Fibroblast of the aortic adventitia (primary cell): ENCODE measurements at regions not wholly inside any gene's neighbourhood (a gene's known extent, or its start where the extent isn't known, plus 50 kb on each side); places are given as distances from the start of the nearest gene placed in this dataset.
A peak's percentile ranks its signal among the peaks of the same experiment; 100 is the strongest.

Experiments
- DNase-seq: peaks from one replicate; pipeline ENCODE4 v3.0.0-alpha.2; 2010; ENCODE audit warnings: low read depth
- H3K4me3 ChIP-seq: 2 replicates; pipeline ENCODE4 v1.5.1; 2011; ENCODE audit warnings: low read depth, mild to moderate bottlenecking, control low read depth, low read length, moderate library complexity
- TF ChIP-seq, protein P1 (sequence below): IDR thresholded peaks from 2 replicates; pipeline ENCODE4 v1.5.1; 2011; ENCODE audit warnings: mild to moderate bottlenecking, low read length, control low read depth, inconsistent platforms; ENCODE audit not compliant: insufficient read depth

DNA sequence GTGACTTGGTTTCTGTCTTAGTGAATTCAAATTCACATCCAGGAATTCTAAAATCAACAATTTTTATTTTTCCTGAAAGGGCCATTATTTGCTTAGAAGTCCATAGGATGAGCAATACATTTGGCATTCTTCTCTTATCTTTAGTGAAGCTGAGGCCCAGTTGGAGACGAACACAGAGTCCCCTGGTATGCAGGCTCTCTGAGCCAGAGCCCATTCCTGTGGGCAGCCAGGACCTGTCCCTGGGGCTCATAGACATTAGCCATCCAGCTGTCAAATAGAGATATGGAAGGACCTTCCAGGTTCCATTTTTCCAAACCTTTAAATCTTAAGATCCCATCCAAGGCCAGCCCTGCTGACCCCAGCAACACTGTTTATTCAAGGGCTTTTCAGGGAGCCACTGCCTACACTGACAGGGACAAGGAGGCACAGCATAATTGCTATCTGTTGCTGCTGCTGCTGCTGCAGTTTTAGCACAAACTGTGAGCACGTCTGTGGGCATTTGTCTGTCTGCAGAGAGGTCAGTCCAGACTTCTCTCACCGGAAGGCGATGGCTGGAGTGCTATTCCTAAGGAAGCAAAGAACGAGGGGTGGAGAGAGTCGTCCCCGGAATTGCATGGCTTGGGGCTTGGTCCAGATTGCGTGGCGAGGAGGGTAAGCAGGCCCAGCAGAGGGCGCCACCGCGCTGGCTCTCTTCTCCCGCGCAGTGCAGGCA lies 639.0 kb downstream of the CCDC171 start:
- TF ChIP-seq, protein P1, sequence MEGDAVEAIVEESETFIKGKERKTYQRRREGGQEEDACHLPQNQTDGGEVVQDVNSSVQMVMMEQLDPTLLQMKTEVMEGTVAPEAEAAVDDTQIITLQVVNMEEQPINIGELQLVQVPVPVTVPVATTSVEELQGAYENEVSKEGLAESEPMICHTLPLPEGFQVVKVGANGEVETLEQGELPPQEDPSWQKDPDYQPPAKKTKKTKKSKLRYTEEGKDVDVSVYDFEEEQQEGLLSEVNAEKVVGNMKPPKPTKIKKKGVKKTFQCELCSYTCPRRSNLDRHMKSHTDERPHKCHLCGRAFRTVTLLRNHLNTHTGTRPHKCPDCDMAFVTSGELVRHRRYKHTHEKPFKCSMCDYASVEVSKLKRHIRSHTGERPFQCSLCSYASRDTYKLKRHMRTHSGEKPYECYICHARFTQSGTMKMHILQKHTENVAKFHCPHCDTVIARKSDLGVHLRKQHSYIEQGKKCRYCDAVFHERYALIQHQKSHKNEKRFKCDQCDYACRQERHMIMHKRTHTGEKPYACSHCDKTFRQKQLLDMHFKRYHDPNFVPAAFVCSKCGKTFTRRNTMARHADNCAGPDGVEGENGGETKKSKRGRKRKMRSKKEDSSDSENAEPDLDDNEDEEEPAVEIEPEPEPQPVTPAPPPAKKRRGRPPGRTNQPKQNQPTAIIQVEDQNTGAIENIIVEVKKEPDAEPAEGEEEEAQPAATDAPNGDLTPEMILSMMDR, result peak; percentile 92
- peak; percentile 96 for DNase-seq
- no peak overlapping the region for H3K4me3 ChIP-seq

DNA sequence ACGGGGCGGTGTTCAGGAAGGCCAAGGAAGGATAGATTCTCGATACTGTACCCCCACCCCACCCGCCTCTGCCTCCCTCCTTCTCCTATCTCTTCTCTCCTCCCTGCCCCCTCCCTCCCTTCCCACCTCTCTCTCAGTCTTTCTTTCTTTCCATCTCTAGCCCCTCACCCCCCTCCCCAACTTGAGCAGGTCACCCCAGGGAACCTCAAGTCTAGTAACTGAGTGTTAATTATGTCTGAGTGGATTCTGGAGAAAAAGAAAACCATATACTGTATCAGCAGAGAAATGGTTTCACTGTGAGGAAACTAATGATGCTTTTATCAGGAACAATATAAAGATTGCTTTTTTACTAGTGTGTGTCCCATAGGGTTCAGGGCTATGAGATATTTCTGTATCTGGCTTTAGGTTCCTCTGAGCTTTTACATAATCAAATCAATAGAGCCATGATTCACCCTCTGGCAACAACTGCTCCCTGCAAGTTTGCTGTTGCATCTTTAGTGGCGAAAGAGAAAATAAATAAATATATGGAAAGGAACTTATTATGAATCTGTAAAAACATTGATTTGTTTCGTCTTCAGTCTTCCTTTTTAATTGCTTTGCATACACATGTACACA lies 639.7 kb downstream of the CCDC171 start:
- H3K4me3 ChIP-seq, result peak overlapping the region; percentile 5
- peak; percentile 77 for DNase-seq
- TF ChIP-seq, protein P1, result no peak

DNA sequence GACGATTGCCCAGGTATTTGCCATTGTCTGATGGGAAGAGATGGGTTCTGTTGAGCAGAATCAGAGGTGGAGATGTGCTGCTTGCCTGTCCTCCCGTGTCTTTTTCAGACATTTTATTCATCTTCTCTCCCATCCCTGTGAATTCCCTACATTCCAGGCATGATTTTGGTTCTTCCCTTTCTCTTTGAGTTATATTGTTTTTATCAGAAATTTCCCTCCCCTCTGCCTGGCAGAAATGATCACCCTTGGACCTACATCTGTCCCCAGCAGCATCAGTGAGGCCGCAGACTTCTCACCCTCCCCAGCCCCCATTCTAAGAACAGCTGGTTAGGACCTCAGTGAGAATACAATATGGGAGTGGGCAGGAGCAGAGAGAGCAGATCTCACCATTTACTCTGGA lies 640.2 kb downstream of the CCDC171 start:
- DNase-seq, result no peak
- TF ChIP-seq, protein P1, result no peak

DNA sequence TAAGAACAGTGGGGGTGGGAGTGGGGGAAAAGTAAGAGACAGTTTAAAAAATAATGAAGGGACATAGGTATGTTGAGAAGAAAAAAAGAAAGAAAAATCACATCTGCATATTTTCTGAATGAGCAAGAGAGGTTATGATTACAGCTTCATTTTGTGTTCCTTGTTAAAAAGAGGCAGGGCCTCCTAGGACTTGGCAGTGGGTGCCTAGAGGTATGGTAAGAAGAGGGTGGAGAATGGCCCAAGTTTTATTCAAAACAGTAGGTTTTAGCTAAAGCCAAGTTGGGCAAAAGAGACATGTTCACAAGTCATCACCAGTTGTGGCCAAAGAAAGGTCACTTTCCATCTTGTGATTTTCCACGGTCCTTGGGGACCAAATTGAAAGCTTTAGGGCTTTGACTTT lies 643.4 kb downstream of the CCDC171 start:
- peak; percentile 55 for DNase-seq
- H3K4me3 ChIP-seq, result no peak overlapping the region
- TF ChIP-seq, protein P1, result no peak

More for the DNA sequence above, 640.2 kb downstream of the CCDC171 start:
- H3K4me3 ChIP-seq, result no peak overlapping the region

DNA sequence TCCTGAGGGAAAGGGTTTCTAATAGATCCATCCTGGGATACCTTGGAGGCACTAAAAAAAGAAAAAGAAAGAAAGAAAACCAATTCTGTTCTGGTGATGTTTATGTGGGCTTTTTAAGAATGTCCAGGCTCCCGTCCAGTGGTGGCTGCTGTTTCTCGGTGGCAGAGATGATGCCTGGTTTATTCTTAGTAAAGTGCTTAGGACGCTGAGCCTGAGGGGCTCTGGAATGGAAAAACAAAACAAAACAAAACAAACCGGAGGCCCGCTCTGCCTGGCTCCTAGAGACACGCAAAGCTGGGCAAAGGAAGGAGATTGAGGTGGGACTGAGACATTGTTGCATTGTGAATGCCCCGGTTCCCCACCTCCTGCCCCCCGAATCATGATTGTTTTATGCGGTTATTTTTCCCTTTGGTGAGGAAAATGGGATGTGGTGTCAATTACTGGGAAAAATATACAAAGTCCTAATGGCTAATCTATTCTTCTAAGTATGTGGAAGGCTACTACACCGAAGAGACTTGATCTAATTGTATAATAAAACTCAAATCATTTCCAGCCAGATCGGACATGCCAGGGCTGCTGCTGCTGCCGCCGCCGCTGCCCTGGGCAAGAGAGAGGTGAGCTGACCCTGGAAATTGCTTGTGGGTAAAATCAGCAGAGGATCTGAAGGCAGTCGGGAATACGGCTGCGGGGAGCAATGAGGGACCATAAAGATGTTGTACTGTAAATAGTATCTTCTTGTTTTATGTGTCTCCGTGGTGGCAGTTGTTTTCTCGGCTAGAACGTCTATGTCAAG lies 644.9 kb downstream of the CCDC171 start:
- H3K4me3 ChIP-seq, result no peak overlapping the region
- no peak for DNase-seq
- TF ChIP-seq, protein P1, result no peak

DNA sequence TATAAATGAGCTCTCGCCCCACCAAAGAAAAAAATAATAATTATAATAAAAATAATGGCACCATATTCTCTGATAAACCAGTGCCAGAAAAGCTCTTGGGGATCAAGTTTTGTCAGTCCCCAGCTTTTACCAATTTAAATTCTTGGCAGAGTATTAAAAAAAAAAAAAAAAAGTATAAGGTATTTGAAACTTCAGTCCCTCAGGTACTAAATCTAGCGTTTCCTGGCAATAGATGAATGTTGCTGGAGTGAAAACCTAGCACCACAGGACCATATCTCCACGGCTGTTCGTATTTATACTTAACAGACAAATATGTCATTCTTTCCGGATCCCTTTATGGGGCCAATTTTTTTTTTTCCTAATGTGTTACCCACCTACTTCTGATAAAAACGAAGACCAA lies 646.2 kb downstream of the CCDC171 start:
- TF ChIP-seq, protein P1, result no peak
- DNase-seq, result peak; percentile 73
- H3K4me3 ChIP-seq, result no peak overlapping the region
